ENCODE measurements at regions not wholly inside any gene's neighbourhood (a gene's known extent, or its start where the extent isn't known, plus 50 kb on each side); places are given as distances from the start of the nearest gene placed in this dataset.
"Not testable (repeated sequence)": the region's sequence is repeated elsewhere in the genome, so short reads cannot be mapped to it uniquely, and the experiment has no call there.

DNA sequence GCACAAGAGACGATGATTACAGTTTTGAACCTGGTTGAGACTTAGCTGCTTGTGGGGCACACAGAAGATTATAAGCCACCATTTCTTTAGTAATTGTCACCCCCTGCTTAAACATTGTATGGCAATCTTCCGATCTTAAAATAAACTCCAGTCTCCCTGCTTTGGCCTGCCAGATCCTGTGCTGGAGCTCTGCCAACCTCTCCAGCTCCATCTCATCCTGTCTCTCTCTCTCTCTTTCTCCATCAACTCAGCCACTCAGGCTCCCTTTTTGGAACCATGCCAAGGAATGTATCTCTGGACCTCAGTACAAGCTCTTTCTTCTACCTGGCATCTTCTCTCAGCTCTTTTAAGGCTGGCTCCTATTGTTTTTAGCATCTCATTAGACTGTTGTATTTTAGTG, 1053.2 kb downstream of the REEP3 start:
- DNase-seq (ENCODE audit: low spot score): no peak

DNA sequence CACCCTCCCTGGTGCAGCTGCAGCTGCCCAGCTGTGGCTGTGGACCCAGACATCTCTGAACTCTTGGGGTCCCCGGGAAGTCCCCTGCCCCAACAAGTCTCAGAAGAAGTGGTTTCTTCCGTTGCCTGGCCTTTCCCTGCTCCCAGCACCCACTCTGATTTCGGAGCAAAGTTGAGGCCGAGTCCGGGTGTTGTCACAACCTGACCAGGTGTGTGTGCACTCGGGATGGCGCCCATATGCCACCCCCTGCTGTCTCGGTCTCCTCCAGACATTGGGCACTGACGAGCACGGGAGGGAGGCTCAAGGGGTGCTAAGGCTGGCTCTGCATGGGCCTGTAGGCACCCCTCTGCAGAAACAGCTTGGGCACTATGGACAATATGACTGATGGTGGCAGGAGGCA, 1055.3 kb downstream of the REEP3 start:
- DNase-seq (ENCODE audit: low spot score): no peak

DNA sequence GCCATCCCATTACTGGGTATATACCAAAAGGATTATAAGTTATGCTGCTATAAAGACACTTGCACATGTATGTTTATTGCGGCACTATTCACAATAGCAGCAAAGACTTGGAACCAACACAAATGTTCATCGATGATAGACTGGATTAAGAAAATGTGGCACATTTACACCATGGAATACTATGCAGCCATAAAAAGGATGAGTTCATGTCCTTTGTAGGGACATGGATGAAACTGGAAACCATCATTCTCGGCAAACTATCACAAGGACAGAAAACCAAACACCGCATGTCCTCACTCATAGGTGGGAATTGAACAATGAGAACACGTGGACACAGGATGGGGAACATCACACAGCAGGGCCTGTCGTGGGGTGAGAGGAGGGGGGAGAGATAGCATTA, 1057.6 kb downstream of the REEP3 start:
- not testable (repeated sequence) for DNase-seq (ENCODE audit: low spot score)

DNA sequence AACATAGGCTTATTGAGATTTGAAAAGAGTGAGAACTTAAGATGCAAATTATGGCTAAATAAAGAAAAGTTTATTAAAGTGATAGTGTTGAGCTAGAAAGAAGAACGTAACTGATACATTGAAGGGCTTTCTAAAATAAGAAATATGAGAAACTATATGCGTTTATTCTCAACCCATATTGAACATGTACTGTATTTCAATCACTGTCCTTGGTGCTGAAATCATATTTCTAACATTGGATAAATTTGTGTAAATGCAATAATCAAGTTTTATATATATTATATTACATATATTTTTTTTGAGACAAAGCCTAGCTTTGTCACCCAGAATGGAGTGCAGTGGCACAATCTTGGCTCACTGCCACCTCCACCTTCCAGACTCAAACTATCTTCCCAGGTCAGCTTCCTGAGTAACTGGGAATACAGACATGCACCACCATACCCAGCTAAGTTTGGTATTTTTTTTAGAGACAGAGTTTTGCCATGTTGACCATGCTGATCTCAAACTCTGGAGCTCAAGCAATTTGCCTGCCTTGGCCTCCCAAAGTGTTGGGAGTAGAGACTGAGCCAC, 1065.8 kb downstream of the REEP3 start:
- DNase-seq (ENCODE audit: low spot score): no peak

DNA sequence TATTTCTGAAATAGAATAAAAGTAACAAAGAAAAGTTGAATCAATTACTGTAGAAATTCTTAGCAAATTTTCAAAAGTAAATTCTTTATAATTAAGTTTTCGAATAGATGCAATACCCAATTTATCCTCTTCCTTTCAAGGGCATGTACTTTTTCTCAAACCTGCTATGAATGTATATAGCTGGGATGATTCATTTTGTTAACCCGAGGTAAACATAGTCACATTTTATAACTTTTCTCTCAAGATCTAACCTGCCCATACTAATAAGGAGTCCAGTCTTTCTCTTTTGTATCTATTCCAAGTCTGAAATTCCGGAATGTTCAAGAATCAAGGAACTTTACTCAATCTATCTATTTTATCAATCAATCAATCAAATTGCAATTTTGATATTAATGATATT, 1072.9 kb downstream of the REEP3 start:
- DNase-seq (ENCODE audit: low spot score): no peak

DNA sequence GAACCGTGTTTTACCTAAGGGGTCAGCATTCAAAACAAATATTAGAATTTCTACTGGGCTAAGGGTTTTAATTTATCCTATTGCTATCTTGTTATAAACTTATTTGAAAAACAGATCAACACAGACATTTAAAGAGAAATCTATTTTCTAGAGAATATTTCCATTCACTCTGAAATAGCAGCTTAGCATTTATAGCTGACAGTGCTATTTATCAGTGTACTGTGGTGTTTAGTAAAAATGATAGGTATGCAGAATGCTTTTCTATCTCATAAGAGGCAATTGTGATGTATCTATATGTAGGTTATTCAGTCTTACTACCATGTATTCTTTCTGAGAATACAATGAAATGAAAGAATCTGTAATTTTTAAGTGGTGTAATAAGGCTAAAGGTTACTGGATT, 1077.4 kb downstream of the REEP3 start:
- no peak for DNase-seq (ENCODE audit: low spot score)

DNA sequence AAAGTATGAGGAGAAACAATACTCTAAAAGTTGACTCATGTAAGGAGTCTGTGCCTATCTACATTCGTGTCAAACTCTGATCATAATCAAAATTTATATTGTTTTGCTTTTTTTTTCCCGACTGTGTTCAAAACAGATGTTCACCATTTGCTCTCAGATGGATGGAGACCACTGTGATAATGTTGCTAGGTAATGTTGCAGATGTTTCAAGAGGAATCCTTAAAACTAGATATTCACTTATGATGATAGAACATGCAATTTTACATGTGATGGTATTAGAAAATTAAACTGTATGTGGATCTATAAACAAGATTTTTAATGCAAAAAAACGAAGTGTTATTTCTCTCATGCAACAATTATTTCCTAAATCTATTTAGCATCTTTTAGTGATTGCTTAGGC, 1080.1 kb downstream of the REEP3 start:
- no peak for DNase-seq (ENCODE audit: low spot score)

DNA sequence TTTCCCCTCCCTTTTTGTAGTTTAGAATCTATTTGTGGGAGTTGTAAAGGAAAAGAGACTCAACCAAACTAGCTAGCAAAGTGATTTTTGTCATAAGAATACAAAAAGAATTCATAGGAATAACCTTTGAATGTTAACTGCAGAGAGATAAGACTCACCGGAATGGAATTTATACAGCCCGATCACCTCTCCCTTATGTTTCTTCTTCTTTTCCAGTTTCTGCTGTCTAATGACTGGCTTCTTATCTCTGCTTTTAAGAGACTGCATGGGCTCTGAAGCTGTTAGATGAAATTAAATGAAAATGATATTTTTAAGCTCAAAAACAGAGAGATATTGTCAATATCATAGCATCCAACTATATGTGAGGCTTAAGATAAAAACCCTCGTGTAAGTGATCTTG, 1095.9 kb downstream of the REEP3 start:
- DNase-seq (ENCODE audit: low spot score): no peak

DNA sequence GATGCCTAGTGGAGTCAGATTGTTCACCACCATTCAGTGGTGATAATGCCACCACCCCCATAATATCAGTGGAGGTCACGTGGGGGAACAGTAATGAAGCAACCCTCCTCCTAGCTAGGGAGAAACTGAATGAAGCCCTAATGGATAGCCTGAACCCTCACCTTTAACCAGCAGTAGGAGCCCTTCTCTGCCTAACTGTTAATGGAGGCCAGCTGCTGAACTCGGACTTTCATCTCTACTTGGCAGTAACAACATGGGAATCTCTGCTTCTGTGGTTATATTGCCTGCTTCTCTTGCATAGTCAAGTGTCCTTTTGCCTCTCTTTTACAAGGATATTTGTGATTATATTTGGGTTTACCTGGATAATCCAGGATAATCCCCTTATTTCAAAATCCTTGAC, 1097.9 kb downstream of the REEP3 start:
- no peak for DNase-seq (ENCODE audit: low spot score)

DNA sequence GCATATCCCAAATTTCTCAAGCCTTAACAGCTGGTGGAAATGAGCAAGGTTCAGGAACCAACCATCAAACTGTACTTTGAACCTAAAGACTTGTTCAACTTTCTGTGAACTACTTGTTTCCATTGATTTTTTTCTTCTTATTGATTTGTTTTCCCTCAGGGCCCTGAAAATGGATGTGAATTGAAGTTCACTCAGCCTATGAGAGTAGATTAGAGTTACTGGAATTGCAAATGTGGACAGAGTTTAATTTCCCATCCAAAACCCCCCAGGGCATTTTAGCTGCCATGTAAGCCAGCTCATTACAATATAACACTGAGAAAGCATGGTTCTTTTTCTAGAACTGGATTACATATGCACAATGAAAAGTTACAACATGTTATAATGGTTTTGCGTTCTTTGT, 1105.7 kb downstream of the REEP3 start:
- DNase-seq (ENCODE audit: low spot score): no peak

DNA sequence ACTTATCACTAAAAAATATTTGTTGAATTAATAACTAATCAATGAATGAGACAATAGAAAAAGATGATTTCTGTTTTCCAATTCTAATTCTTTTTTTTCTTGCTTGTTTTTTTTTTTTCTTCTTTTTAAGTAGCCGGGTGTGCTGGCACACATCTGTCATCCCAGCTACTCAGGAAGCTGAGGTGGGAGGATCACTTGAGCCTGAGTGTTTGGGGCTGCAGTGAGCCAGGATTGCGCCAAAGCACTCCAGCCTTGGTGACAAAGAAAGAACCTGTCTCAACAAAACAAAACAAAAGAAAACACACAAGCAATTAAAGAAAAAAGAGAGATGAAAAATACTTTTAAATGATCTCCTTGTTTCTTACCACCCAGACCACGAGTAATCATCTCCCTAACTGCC, 1109.3 kb downstream of the REEP3 start:
- no peak for DNase-seq (ENCODE audit: low spot score)

DNA sequence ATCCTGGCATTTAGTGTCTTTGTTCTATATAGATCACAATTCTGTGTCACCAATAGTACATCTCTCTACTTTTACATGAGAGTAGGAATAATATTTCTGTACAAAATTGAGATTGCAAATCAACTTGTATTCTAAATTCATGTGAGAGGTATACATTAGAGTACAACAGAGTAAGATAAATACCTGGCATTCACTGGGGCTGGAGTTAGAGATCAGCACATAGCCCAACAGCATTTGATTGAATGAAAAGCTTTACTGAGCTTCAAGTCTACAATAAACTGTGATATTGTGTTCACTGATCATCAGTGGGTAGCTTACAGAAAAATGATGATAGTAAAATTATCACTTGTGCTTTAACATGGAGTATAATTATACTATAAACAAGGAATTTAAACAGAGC, 1114.7 kb downstream of the REEP3 start:
- no peak for DNase-seq (ENCODE audit: low spot score)

DNA sequence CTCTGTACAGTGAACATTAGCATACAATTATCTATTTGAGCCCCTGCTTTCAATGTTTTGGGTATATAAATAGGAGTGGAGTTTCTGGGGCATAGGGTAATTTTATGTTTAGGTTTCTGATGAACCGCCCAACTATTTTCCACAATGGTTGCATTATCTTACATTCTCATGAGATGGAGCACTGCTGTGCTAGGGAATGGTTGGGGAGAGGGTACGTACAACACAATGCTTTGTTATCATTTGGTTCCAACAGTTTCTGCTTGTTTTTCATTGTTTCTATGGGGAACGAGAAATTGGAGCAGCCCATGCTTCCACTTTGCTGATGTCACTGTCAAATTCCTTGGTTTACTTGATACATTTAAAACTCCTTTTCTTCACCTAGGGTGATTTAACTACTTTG, 1115.3 kb downstream of the REEP3 start:
- DNase-seq (ENCODE audit: low spot score): no peak

DNA sequence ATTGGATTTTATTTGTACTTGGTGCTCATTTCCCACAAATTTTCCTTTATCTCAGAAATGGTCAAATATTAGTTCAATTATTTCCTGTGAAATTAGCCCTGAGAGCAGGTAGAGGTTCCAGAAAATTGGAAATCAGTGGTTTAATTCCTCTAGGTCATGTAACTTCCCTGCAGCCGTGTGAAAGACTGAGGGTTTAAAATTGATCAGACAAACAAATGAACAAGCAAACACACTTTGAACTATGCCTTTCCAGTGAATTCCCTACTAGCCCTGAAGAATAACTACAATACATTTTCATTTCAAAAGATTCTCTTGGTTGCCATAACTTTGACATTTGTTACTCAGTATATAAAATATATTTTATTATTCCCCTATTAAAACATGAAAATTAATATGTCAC, 1116.7 kb downstream of the REEP3 start:
- no peak for DNase-seq (ENCODE audit: low spot score)

DNA sequence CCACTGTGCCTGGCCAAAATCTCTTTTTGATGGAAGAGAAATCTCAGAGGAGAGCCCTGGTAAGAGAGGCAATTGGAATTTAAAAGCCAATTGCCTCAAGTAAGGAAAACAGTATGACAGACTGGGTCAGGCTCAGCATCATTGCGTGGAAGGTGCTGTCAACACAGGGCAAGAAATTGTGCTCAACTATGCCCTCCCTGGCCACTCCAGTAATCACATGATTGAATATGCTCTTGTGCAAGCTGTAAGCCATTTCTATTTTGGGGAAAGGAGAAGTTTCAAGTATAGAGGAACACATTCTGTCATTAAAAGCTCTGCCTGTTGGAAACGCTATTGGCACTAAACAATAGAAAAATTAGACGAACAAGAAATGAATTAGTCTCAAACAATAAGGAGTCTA, 1127.7 kb downstream of the REEP3 start:
- no peak for DNase-seq (ENCODE audit: low spot score)

DNA sequence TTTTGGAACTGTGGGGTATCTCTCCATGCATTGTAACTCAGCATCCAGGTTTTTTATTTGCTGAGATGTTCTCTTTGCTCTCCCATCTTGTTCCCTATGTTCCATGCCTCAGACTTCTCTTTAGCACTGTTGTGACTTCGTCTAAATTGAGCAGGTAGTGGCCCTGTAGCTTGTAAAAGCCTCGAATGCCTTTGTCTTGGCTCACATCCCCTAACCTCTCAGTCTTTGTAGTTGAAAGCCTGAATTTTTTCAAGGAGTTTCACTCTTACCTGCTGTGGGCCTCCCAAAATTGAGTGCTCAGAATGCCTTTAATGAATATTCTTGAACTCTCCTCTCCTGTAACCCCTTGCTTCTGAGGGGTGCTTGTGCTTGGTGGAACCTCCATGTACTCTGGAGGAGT, 1137.3 kb downstream of the REEP3 start:
- no peak for DNase-seq (ENCODE audit: low spot score)

DNA sequence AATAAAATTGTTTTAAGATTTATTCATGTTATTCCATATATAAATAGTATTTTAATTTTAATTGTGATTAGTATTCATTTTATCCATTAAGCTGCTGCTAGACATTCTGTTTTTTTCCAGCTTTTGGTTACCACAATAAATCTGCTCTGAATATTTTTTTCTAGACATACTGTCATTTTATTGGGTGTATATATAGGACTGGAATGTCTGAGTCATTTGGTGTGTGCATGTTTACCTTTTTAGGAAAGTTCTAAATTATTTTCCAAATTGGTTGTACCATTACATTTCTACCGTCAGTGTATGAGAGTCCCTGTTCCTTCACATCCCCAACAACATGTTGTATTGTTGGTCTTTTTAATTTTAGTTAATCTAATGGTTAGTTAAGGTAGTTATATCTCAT, 1138.1 kb downstream of the REEP3 start:
- DNase-seq (ENCODE audit: low spot score): no peak

DNA sequence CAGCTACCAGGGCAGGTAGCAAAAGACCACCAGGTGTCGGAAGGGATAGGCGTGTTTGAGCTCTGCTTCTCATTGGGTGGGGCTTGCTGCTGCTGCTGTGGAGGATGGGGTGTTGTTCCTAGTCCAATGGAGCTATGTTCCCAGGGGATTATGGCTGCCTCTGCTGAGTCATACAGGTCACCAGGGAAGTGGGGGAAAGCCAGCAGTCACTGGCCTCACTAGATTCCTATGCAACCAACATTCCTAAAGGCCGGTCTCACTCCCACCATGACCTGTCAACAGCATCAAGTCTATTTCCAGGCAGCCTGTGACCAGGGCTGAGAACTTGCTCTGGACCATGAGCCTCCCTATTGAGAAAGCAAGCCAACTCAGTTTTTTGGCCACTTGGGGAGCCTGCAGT, 1160.8 kb downstream of the REEP3 start:
- DNase-seq (ENCODE audit: low spot score): no peak

DNA sequence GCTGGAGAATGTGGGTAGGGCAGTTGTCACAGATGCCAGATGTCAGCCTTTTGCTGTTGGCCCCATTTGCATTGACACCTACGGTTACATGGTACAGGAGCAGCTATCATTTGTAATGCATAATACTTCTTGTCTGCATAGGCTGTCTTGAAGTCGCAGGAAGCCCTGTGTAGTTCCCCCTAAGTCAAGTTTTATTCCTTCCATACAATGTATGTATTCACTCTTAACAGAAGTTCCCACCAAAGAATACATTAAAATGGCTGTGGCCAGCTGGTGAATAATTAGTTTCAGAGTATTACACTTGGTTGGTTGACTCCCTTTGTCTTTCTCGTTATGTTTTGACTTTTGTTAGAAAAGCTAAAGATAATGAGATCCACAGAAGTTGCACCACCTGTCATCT, 1169.0 kb downstream of the REEP3 start:
- DNase-seq (ENCODE audit: low spot score): no peak

DNA sequence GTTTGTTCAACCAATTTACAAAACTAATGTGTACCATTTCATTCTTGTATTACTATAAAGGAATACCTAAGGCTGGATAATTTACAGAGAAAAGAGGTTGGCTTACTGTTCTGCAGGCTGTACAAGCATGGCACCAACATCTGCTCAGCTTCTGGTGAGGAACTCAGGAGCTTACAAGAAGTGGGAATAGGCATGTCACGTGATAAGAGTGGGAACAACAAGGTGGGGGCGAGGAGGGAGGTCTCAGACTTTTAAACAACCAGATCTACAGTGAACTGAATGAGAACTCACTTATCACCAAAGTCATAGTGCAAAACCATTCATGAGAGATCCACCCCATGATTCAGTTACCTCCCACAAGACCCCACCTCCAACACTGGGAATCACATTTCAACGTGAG, 1178.0 kb downstream of the REEP3 start:
- no peak for DNase-seq (ENCODE audit: low spot score)

DNA sequence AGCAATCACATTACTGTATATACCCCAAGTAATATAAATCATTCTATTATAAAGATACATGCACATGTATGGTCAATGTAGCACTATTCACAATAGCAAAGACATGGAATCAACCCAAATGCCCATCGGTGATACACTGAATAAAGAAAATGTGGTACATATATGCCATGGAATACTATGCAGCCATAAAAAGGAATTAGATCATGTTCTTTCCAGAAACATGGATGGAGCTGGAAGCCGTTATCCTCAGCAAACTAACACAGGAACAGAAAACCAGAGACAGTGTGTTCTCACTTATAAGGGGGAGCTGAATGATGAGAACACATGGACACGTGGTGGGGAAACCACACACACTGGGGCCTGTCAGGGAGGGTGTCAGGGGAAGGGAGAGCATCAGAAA, 1180.9 kb downstream of the REEP3 start:
- DNase-seq (ENCODE audit: low spot score): not testable (repeated sequence)

DNA sequence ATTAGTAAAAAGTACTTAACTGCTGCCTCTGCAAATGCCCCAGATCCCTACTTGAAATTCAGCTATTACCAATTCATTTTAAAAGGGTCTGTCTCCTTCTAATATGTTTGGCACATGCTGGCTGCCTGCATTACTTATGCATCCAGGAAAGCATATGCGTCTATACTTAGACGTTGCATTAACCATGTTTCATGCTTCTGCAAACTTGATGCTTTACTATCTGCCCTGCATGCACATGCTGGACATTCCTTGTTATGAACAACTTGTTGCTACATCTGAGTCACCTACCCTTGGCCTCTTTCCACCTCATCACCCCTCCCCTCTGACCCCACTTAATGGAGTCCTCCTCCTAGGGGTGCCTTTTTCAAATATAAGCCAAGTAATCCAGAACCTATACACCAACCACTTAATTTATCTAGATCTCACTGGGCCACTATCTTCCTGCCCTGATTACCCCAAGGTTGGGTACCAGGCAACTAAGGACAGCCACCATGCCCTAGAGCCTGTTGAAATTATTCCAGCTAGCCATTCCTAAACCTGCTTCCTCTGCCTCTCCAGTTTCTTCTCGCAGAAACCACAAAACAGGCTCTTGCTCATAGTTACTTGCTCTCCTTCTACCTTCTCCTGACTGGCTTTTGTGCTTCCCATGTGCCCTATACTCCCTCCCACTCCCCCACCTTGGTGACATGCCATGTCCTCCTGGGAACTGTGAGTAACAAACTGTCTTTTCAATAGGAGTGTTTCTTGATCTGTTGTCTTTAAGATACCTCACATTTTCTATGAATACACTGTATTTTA, 1187.9 kb downstream of the REEP3 start:
- DNase-seq (ENCODE audit: low spot score): no peak

DNA sequence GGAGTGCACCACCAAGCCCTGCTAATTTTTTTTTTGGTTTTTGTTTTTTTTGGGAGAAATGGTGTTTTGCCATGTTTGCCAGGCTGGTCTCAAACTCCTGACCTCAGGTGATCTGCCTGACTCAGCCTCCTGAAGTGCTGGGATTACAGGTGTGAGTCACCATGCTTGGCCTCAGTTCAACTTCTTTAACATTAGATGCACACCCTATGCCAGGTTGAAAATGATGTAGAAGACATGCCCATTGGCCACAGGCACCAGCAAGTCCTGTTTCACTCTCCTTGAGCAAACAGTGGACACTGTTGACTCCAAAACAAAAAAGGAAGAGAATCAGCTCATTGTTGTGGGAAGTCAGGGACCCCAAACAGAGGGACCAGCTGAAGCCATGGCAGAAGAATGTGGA, 1205.3 kb downstream of the REEP3 start:
- no peak for DNase-seq (ENCODE audit: low spot score)

DNA sequence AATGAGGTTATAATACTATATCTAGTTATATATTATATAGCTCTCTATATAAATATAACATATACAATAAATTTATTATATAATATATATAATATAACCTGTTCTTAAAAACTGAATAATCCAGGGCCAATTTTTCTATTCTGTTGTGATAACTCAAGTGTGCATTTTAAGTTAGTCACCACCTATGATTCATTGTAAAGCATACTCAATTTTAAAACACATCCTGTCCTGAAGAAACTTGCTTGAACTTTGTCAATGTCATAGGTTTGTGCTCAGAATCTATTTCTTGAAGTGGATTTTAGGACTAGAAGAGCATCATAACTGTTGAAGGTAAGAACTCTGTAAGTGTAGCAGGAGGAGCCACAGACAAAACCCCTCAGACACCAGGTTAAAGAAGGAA, 1209.8 kb downstream of the REEP3 start:
- DNase-seq (ENCODE audit: low spot score): no peak
